Tibial nerve (tissue), 3 donors: ENCODE measurements at regions not wholly inside any gene's neighbourhood (a gene's known extent, or its start where the extent isn't known, plus 50 kb on each side); places are given as distances from the start of the nearest gene placed in this dataset.

ENCODE experiments used
- POLR2A ChIP-seq, 2 donors: fragments of 450-650 bp; IDR thresholded peaks; one replicate each; pipeline ENCODE4 v1.6.1; 2017; ENCODE audit warnings: antibody characterized with exemption in 2 of 2, mild to moderate bottlenecking in 2 of 2, moderate library complexity in 2 of 2
- TF ChIP-seq, protein P1 (sequence below), 5 experiments: fragments of 200-600 bp in 3 of 5; fragments of 450-650 bp in 2 of 5; sonication (generic) in 3 of 5; IDR thresholded peaks; one replicate each; pipeline ENCODE4 v1.5.1; 2016 to 2019; ENCODE audit warnings: antibody characterized with exemption in 5 of 5, mild to moderate bottlenecking in 3 of 5, moderate library complexity in 2 of 5

DNA sequence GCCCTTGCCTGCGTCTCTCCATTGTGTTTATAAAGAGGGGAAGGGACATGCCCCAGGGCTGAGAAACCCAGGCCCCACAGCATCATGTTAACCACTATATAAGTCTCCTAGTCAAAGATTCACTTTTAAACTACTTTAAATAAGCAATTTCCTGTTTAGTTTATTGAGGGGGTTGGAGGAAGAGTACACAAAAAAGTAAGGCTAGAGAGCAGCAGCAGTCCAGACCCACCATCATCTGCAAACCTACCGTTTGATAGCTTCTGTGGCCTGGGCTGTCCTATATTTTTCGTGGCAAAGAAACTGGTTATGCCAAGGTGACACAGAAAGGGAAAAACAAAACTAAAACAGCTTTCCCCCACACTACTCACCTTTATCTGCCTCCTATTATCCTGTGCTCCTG, 646.1 kb downstream of the IRS1 start:
- TF ChIP-seq POLR2A (IDR thresholded peaks at IDR 0.05) = no peak
- TF ChIP-seq, protein P1, sequence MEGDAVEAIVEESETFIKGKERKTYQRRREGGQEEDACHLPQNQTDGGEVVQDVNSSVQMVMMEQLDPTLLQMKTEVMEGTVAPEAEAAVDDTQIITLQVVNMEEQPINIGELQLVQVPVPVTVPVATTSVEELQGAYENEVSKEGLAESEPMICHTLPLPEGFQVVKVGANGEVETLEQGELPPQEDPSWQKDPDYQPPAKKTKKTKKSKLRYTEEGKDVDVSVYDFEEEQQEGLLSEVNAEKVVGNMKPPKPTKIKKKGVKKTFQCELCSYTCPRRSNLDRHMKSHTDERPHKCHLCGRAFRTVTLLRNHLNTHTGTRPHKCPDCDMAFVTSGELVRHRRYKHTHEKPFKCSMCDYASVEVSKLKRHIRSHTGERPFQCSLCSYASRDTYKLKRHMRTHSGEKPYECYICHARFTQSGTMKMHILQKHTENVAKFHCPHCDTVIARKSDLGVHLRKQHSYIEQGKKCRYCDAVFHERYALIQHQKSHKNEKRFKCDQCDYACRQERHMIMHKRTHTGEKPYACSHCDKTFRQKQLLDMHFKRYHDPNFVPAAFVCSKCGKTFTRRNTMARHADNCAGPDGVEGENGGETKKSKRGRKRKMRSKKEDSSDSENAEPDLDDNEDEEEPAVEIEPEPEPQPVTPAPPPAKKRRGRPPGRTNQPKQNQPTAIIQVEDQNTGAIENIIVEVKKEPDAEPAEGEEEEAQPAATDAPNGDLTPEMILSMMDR (IDR thresholded peaks at IDR 0.05) = no peak
